HG03159 (cell line): ENCODE measurements at regions not wholly inside any gene's neighbourhood (a gene's known extent, or its start where the extent isn't known, plus 50 kb on each side); places are given as distances from the start of the nearest gene placed in this dataset.
"Not testable (repeated sequence)": the region's sequence is repeated elsewhere in the genome, so short reads cannot be mapped to it uniquely, and the experiment has no call there.

Experiments used
- ATAC-seq: cut with Tn5 transposase; IDR thresholded peaks from one replicate; pipeline ENCODE4 v1.9.1; 2021; ENCODE audit warnings: mild to moderate bottlenecking, moderate library complexity; ENCODE audit not compliant: unreplicated experiment

GRCh38 chr1:224791362-224791941, 138.0 kb upstream of the DNAH14 start:
- no peak for ATAC-seq

- ATAC-seq = no peak
Measured at GRCh38 chr1:224795591-224795990, 133.9 kb upstream of the DNAH14 start.

- ATAC-seq = no peak
Measured at GRCh38 chr1:224799083-224799482, 130.4 kb upstream of the DNAH14 start.

- no peak for ATAC-seq
Measured at GRCh38 chr1:224800486-224801119, 128.9 kb upstream of the DNAH14 start.

- no peak for ATAC-seq
Measured at GRCh38 chr1:224801844-224802490, 127.5 kb upstream of the DNAH14 start.

GRCh38 chr1:224802617-224803016, 126.9 kb upstream of the DNAH14 start:
- ATAC-seq = no peak

- no peak for ATAC-seq
Measured at GRCh38 chr1:224804220-224804619, 125.3 kb upstream of the DNAH14 start.

- ATAC-seq = no peak
Measured at GRCh38 chr1:224805889-224806288, 123.6 kb upstream of the DNAH14 start.

- no peak for ATAC-seq
Measured at GRCh38 chr1:224809137-224809536, 120.3 kb upstream of the DNAH14 start.

- ATAC-seq = no peak
Measured at GRCh38 chr1:224809613-224810012, 119.9 kb upstream of the DNAH14 start.

- ATAC-seq = no peak
Measured at GRCh38 chr1:224811564-224811963, 117.9 kb upstream of the DNAH14 start.

GRCh38 chr1:224815647-224816046, 113.8 kb upstream of the DNAH14 start:
- ATAC-seq = no peak

- ATAC-seq = no peak
Measured at GRCh38 chr1:224816062-224816461, 113.4 kb upstream of the DNAH14 start.

GRCh38 chr1:224817382-224817781, 112.1 kb upstream of the DNAH14 start:
- ATAC-seq = no peak

GRCh38 chr1:224819861-224820260, 109.6 kb upstream of the DNAH14 start:
- no peak for ATAC-seq

GRCh38 chr1:224820341-224820740, 109.1 kb upstream of the DNAH14 start:
- ATAC-seq = no peak

- not testable (repeated sequence) for ATAC-seq
Measured at GRCh38 chr1:224821751-224822150, 107.7 kb upstream of the DNAH14 start.

GRCh38 chr1:224825525-224826000, 103.9 kb upstream of the DNAH14 start:
- no peak for ATAC-seq

GRCh38 chr1:224828691-224829090, 100.8 kb upstream of the DNAH14 start:
- no peak for ATAC-seq

- ATAC-seq = no peak
Measured at GRCh38 chr1:224831501-224831900, 98.0 kb upstream of the DNAH14 start.

- not testable (repeated sequence) for ATAC-seq
Measured at GRCh38 chr1:224839648-224840300, 89.7 kb upstream of the DNAH14 start.

GRCh38 chr1:224841803-224842202, 87.7 kb upstream of the DNAH14 start:
- ATAC-seq = not testable (repeated sequence)
